SK-N-SH (cell line): ENCODE measurements at regions not wholly inside any gene's neighbourhood (a gene's known extent, or its start where the extent isn't known, plus 50 kb on each side); places are given as distances from the start of the nearest gene placed in this dataset.

Experiments used
- CTCF ChIA-PET: fragments of 300-600, 350-600 bp; formaldehyde crosslinking; extraction: SDS; loops from one replicate; lab custom pipeline; 2021; lab: Yijun Ruan, JAX
- POLR2A ChIA-PET: fragments of 350-600 bp; sonication (Branson Sonifier 250); formaldehyde crosslinking; extraction: SDS; loops from one replicate; lab custom pipeline; 2020; ENCODE audit warnings: antibody characterized with exemption, inconsistent platforms; lab: Yijun Ruan, JAX
- DNase-seq: peaks from one replicate; pipeline ENCODE4 v3.0.0; 2012
- H2AFZ ChIP-seq: fragments of 200-600 bp; sonication (generic); 2 replicates; pipeline ENCODE4 v1.8.1; 2016; ENCODE audit warnings: antibody characterized with exemption, mild to moderate bottlenecking, low read depth
- H3F3A ChIP-seq: fragments of 200-600 bp; sonication (generic); replicated peaks from 2 replicates; pipeline ENCODE3; 2016; ENCODE audit warnings: antibody characterized with exemption, mild to moderate bottlenecking; ENCODE audit not compliant: insufficient read depth
- H3K27ac ChIP-seq, 2 experiments: fragments of 200-500 bp in 1 of 2; fragments of 200-600 bp in 1 of 2; sonication (Bioruptor generic) in 1 of 2; sonication (generic), shearing (Covaris generic) in 1 of 2; 2 replicates each; pipeline versions ENCODE4 v1.5.1 to v1.6.1; 2014 to 2016; ENCODE audit warnings: low read depth in 2 of 2, inconsistent platforms in 1 of 2, low read length in 1 of 2, mild to moderate bottlenecking in 1 of 2, mixed read lengths in 1 of 2
- H3K27me3 ChIP-seq: fragments of 200-600 bp; sonication (generic), shearing (Covaris generic); 2 replicates; pipeline ENCODE4 v1.6.1; 2016; ENCODE audit warnings: mixed run types; ENCODE audit not compliant: insufficient read depth
- H3K36me3 ChIP-seq, 2 experiments: fragments of 200-500 bp in 1 of 2; fragments of 200-600 bp in 1 of 2; sonication (Bioruptor generic) in 1 of 2; sonication (generic) in 1 of 2; replicated peaks in 1 of 2; 2 replicates each; pipeline versions ENCODE3 to v1.5.1; 2014 to 2016; ENCODE audit warnings: low read length in 1 of 2, mild to moderate bottlenecking in 1 of 2; ENCODE audit not compliant: insufficient read depth in 2 of 2, control insufficient read depth in 1 of 2
- H3K4me1 ChIP-seq, 2 experiments: fragments of 200-500 bp in 1 of 2; fragments of 200-600 bp in 1 of 2; sonication (Bioruptor generic) in 1 of 2; sonication (generic), shearing (Covaris generic) in 1 of 2; 2 replicates each; pipeline versions ENCODE4 v1.5.1 to v1.6.1; 2014 to 2016; ENCODE audit warnings: low read depth in 1 of 2, low read length in 1 of 2, mixed run types in 1 of 2; ENCODE audit not compliant: insufficient read depth in 2 of 2, control insufficient read depth in 1 of 2
- H3K4me2 ChIP-seq: fragments of 200-600 bp; sonication (generic), shearing (Covaris generic); 2 replicates; pipeline ENCODE4 v1.6.1; 2017; ENCODE audit warnings: mixed run types
- H3K4me3 ChIP-seq, 2 experiments: fragments of 200-500 bp in 1 of 2; fragments of 200-600 bp in 1 of 2; sonication (Bioruptor generic) in 1 of 2; sonication (generic), shearing (Covaris generic) in 1 of 2; 2 replicates each; pipeline versions ENCODE4 v1.5.1 to v1.8.1; 2014 to 2016; ENCODE audit warnings: low read depth in 2 of 2, inconsistent platforms in 1 of 2, low read length in 1 of 2, mild to moderate bottlenecking in 1 of 2, mixed read lengths in 1 of 2, moderate library complexity in 1 of 2
- H3K79me2 ChIP-seq: fragments of 200-600 bp; sonication (generic); 2 replicates; pipeline ENCODE4 v1.8.1; 2017; ENCODE audit warnings: mild to moderate bottlenecking; ENCODE audit not compliant: insufficient read depth
- H3K9ac ChIP-seq: fragments of 200-600 bp; sonication (generic); 2 replicates; pipeline ENCODE4 v1.6.1; 2017; ENCODE audit warnings: mixed run types
- H3K9me2 ChIP-seq: fragments of 200-600 bp; sonication (generic); 2 replicates; pipeline ENCODE4 v1.6.1; 2017; ENCODE audit warnings: mixed run types
- H3K9me3 ChIP-seq: fragments of 200-600 bp; sonication (generic); 2 replicates; pipeline ENCODE4 v1.6.1; 2017; ENCODE audit warnings: mixed run types, mild to moderate bottlenecking, moderate library complexity
- H4K20me1 ChIP-seq: fragments of 200-600 bp; sonication (generic); 2 replicates; pipeline ENCODE4 v1.6.1; 2017; ENCODE audit warnings: mild to moderate bottlenecking, mixed run types; ENCODE audit not compliant: insufficient read depth
- CHD2 ChIP-seq: fragments of 150-350 bp; IDR thresholded peaks from 2 replicates; pipeline ENCODE4 v1.6.1; 2018; ENCODE audit warnings: low read length; ENCODE audit not compliant: partially characterized antibody
- ELF1 ChIP-seq: IDR thresholded peaks from 2 replicates; pipeline ENCODE4 v1.4.0; 2012
- EP300 ChIP-seq, 2 experiments: IDR thresholded peaks; 2 replicates each; pipeline versions ENCODE4 v1.4.0 to v1.6.1; 2012; ENCODE audit warnings: borderline replicate concordance in 1 of 2, low read depth in 1 of 2, low read length in 1 of 2
- FOSL2 ChIP-seq: IDR thresholded peaks from 2 replicates; pipeline ENCODE4 v1.4.0; 2012; ENCODE audit warnings: low read depth, mild to moderate bottlenecking, moderate library complexity, borderline replicate concordance
- FOXJ3 ChIP-seq: sonication (generic); formaldehyde crosslinking; IDR thresholded peaks from 2 replicates; pipeline ENCODE4 v1.5.1; 2020; ENCODE audit warnings: mild to moderate bottlenecking, missing genetic modification reagents
- FOXM1 ChIP-seq: IDR thresholded peaks from 2 replicates; pipeline ENCODE4 v1.4.0; 2012; ENCODE audit warnings: low read depth, mild to moderate bottlenecking
- GABPA ChIP-seq: IDR thresholded peaks from 2 replicates; pipeline ENCODE4 v1.4.0; 2012; ENCODE audit warnings: low read depth, mild to moderate bottlenecking
- GATA2 ChIP-seq: sonication (generic); formaldehyde crosslinking; IDR thresholded peaks from 2 replicates; pipeline ENCODE4 v1.5.0; 2020; ENCODE audit warnings: mild to moderate bottlenecking, missing genetic modification reagents
- JUND ChIP-seq: IDR thresholded peaks from 2 replicates; pipeline ENCODE4 v1.4.0; 2012
- MEF2A ChIP-seq: IDR thresholded peaks from 2 replicates; pipeline ENCODE4 v1.4.0; 2012; ENCODE audit warnings: low read depth, borderline replicate concordance
- MXI1 ChIP-seq: IDR thresholded peaks from 2 replicates; pipeline ENCODE4 v1.6.1; 2012; ENCODE audit warnings: mild to moderate bottlenecking, low read depth, low read length, improper control_type of control experiment
- NFIC ChIP-seq: IDR thresholded peaks from 2 replicates; pipeline ENCODE4 v1.4.0; 2012; ENCODE audit warnings: borderline replicate concordance
- PBX3 ChIP-seq: IDR thresholded peaks from 2 replicates; pipeline ENCODE4; 2012
- POLR2AphosphoS5 ChIP-seq: IDR thresholded peaks from 2 replicates; pipeline ENCODE4 v1.6.1; 2012; ENCODE audit warnings: low read depth, low read length
- RFX5 ChIP-seq: IDR thresholded peaks from 2 replicates; pipeline ENCODE4 v1.6.1; 2012; ENCODE audit warnings: mild to moderate bottlenecking, improper control_type of control experiment, low read length
- RXRA ChIP-seq: IDR thresholded peaks from 2 replicates; pipeline ENCODE4 v1.4.0; 2012; ENCODE audit warnings: low read depth, mild to moderate bottlenecking, borderline replicate concordance
- TCF12 ChIP-seq: IDR thresholded peaks from 2 replicates; pipeline ENCODE4 v1.4.0; 2012
- TEAD4 ChIP-seq: IDR thresholded peaks from 2 replicates; pipeline ENCODE4 v1.4.0; 2012; ENCODE audit warnings: mild to moderate bottlenecking, borderline replicate concordance; ENCODE audit not compliant: insufficient read depth
- USF1 ChIP-seq: IDR thresholded peaks from 2 replicates; pipeline ENCODE4 v1.4.0; 2012; ENCODE audit warnings: low read depth, borderline replicate concordance
- USF2 ChIP-seq: fragments of 150-350 bp; IDR thresholded peaks from 2 replicates; pipeline ENCODE4 v1.6.1; 2017; ENCODE audit warnings: antibody characterized with exemption, low read length, low read depth, borderline replicate concordance
- YY1 ChIP-seq: IDR thresholded peaks from 2 replicates; pipeline ENCODE4 v1.4.0; 2012; ENCODE audit warnings: low read depth, mild to moderate bottlenecking
- ZBTB33 ChIP-seq: IDR thresholded peaks from 2 replicates; pipeline ENCODE4 v1.4.0; 2012; ENCODE audit warnings: low read depth, borderline replicate concordance
- WGBS: methylation state at CpG from one replicate; pipeline ENCODE4 v1.1.6; 2017; ENCODE audit warnings: low lambda C conversion rate; 5-methylcytosine and 5-hydroxymethylcytosine counted together

GRCh38 chr14:88999137-88999536 lies 174.7 kb downstream of the TTC8 start:
- H3K27me3 ChIP-seq = no peaks in the 10 kb centered on the region
- H3K9me3 ChIP-seq = no peaks in the 10 kb centered on the region
- 80% methylated on average over 5 of the region's 5 CpGs for WGBS
- H3K36me3 ChIP-seq = no peaks in the 10 kb centered on the region
- no peak for DNase-seq
- H3K4me3 ChIP-seq = peak overlapping the region in 1 of 2 experiments; percentile 9; a peak in 1 of 4 replicates
- peak overlapping the region; percentile 23 to 100; a peak in 3 of 4 replicates for H3K27ac ChIP-seq
- no peaks in the 10 kb centered on the region for H4K20me1 ChIP-seq
- H3F3A ChIP-seq = no peaks in the 10 kb centered on the region
- no peak overlapping the region for H3K9ac ChIP-seq
- no peaks in the 10 kb centered on the region for H3K9me2 ChIP-seq
- ChIA-PET CTCF (interaction anchor here (0.6 to 1.8 kb wide), 8 partner anchors 13 to 1236 kb away, joined by 3 to 7 read pairs (median 4); no protein-coding TSS in a partner anchor), POLR2A (interaction anchor here (2.2 to 2.9 kb wide), 2 partner anchors 13 to 95 kb away, joined by 12 to 24 read pairs; no protein-coding TSS in a partner anchor)
- no peak overlapping the region for H2AFZ ChIP-seq
- H3K79me2 ChIP-seq = no peaks in the 10 kb centered on the region
- H3K4me1 ChIP-seq = peaks cover 3 to 53% of the 10 kb centered on the region in 2 experiments; a peak in 3 of 4 replicates
- no peak overlapping the region for H3K4me2 ChIP-seq
- no peak for TF ChIP-seq GATA2 (CRISPR knock-in tag)
- no peak for TF ChIP-seq PBX3
- no peak for TF ChIP-seq ELF1
- TF ChIP-seq TCF12 = no peak
- TF ChIP-seq USF1 = no peak
- TF ChIP-seq EP300 (IDR thresholded peaks at IDR 0.05; ENCODE audit: borderline replicate concordance in 1 of 2, low read depth in 1 of 2, low read length in 1 of 2) = no peak
- no peak for TF ChIP-seq POLR2AphosphoS5
- no peak for TF ChIP-seq TEAD4
- no peak for TF ChIP-seq RFX5
- TF ChIP-seq FOXJ3 = no peak

- Histone ChIP-seq H3K36me3 (no peaks in the 10 kb centered on the region), H3K4me1 (peaks cover 3 to 49% of the 10 kb centered on the region in 2 experiments; a peak in 3 of 4 replicates), H3K9ac (no peak overlapping the region), H3K4me3 (no peak overlapping the region; a peak in 1 of 4 replicates), H3K27me3 (no peaks in the 10 kb centered on the region), H3K9me2 (no peaks in the 10 kb centered on the region), H2AFZ (peak overlapping the region; percentile 73; the same call in 1 of the 2 replicates), H4K20me1 (no peaks in the 10 kb centered on the region), H3K79me2 (no peaks in the 10 kb centered on the region), H3K27ac (peak overlapping the region; percentile 52 to 100), H3K4me2 (peak overlapping the region; percentile 27; the same call in 1 of the 2 replicates), H3K9me3 (no peaks in the 10 kb centered on the region), H3F3A (no peaks in the 10 kb centered on the region)
- no peak for DNase-seq
- CTCF ChIA-PET = interaction anchor here (0.9 to 1.6 kb wide), 2 partner anchors 15 to 40 kb away, joined by 3 to 4 read pairs; no protein-coding TSS in a partner anchor
- WGBS = 57% methylated on average over 9 of the region's 9 CpGs
- POLR2A ChIA-PET = no interaction called here
- TF ChIP-seq USF1 (0 out of 2 replicates have a peak, but pooled peaks have one; percentile 6), FOSL2 (peak; percentile 38; the same call in 1 of the 2 replicates), JUND (no peak), GATA2 (CRISPR knock-in tag) (no peak), GABPA (no peak), ZBTB33 (no peak), RXRA (peak; percentile 64; the same call in 1 of the 2 replicates), YY1 (no peak), MXI1 (no peak), EP300 (IDR thresholded peaks at IDR 0.05; ENCODE audit: borderline replicate concordance in 1 of 2, low read depth in 1 of 2, low read length in 1 of 2) (peak; percentile 32 to 64; a peak in 2 of 4 replicates), MEF2A (no peak), FOXM1 (no peak), USF2 (no peak), CHD2 (peak; percentile 15), NFIC (no peak)
These were observed 175.8 kb downstream of the TTC8 start for GRCh38 chr14:89000007-89000942.
